DMS53 treated with DMSO at 0.1 percent for 48 hours (cell line): ENCODE measurements at regions not wholly inside any gene's neighbourhood (a gene's known extent, or its start where the extent isn't known, plus 50 kb on each side); places are given as distances from the start of the nearest gene placed in this dataset.

Experiments used
- DNase-seq: peaks from one replicate; lab custom pipeline; 2025; ENCODE audit not compliant: unreplicated experiment; lab: John Stamatoyannopoulos, UW

DNA sequence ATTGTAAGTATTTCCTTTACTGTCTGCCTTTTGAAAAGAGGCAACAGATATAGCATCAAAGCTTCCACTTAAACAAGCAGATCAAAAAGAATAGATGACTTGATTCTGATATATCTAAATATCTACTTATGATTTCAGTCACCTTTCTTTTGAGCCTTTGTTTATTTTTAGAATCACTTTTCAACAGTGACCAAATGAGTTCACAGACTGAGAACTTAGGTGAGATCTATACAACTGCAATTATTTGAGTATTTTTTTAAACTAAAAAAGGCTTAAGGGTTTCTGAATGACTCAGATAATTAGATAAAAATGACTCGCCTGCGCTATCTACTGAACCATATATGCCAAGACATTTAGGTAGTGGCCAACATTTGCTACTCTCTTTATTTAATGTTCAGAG lies 166.7 kb upstream of the KCNIP4 start:
- DNase-seq: no peak

- no peak for DNase-seq
Observed at GRCh38 chr4:22103768-22104167, 155.2 kb upstream of the KCNIP4 start.

DNA sequence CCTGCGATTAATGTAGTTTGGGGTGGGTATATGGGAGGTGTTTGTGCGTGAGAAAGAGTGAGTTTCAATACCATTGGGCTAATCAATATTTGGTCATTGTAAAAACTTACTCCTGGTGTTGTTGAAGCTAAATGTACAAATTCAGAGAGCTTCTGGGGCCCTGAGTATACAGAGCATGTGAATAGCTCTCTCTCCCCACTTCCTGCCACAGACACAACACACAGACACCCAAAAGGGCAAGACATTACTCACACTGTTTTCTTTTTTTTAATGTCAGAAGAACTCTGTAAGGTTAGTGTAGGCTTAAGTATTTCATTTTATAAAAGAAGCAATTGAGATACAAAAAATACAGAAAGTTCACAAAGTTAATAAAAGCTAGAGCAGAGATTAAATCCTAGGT lies 151.3 kb upstream of the KCNIP4 start:
- DNase-seq: no peak

- no peak for DNase-seq
Observed at GRCh38 chr4:22097596-22097995, 149.0 kb upstream of the KCNIP4 start.

GRCh38 chr4:22094217-22094616 lies 145.6 kb upstream of the KCNIP4 start:
- DNase-seq: no peak

- no peak for DNase-seq
Observed at GRCh38 chr4:22093126-22093525, 144.6 kb upstream of the KCNIP4 start.

DNA sequence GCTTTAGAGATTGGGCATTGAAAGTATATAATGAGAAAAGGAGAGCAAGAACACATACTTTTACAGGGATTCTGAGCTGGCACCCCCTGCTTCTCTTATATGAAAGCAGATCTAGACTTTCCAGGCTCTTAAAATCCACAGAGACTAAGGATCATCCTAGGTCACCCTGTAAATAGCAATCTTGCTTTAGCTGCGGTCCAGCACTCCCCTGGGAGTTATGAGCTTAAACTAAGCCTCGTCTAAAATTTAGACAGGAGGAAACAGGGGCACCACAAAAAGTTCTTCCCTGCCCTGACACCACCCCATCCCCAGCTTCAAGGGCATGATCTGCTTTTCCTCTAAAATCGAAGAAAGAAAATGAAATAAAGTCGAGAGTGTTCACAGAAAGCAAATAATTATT lies 143.3 kb upstream of the KCNIP4 start:
- no peak for DNase-seq

DNA sequence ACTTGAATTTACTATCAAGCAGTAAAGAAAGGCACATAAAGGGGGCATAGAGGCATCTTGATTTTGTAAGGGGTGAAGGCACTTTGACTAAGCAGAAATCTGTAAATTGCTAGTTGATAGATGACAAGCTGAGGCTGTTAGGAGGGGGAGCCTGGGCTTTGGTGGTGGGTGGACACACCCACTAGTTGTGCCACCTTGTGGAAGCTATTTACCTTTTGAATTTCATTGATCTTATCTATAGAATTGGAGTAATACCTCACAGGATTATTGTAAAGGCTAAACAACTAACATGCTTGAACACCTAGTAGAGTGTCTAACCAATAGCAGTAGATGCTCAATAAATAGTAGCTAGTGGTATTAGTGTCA lies 142.8 kb upstream of the KCNIP4 start:
- DNase-seq: no peak

- no peak for DNase-seq
Observed at GRCh38 chr4:22090661-22091351, 142.2 kb upstream of the KCNIP4 start.

DNA sequence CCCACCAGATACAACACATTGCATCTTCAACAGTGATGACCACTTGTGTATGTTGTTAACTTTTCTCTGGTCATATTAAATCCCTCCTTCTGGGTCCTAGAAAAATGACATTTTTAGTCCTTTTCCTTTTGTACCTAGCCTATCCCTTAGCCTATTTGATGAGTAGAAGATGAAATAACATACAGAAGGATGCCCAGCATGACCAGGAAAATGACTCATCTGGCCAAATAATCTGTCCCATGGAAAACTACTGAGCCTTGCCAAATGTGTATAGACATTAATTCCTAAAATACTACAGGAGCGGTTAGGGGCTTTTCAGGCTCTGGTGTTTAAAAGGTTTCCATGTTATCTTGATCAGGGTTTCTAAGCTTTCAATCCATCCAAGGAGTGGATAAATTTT lies 129.0 kb upstream of the KCNIP4 start:
- no peak for DNase-seq

DNA sequence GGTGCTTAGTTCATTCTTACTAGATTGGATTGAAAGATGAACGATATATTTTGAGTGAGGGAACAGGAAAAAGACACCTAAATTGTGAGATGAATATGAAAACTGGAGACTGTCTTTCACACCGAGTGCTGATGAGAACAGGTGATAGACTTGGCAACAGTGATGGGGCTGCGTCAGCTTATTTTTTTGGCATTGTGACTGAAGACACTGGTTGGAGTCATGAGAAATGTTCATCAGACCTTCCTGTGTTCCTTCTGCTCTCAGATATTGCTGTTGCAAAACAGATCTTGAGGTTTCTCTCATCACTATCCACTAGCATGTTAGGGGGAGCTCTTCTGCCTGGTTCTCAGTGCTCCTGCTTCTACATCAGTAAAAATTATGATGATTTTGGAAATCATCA lies 124.2 kb upstream of the KCNIP4 start:
- no peak for DNase-seq

DNA sequence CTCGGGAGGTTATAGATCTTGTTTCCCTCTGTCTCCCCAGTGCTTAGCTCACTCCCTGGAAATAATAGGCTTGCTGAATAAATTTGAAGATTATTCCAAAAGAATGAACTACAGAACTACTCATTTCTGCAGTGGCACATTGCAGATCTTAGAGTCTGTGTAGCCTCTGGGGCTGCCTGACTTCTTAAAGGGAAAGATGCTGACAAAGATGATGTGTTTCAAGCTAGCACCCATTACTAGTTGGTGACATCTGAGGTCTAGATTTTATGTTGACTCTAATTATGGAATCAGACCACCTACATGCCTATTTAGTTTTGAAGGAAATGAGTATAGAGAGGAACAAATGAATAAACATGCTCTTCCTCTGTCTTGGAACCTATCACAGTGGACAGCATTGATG lies 123.7 kb upstream of the KCNIP4 start:
- DNase-seq: no peak

- DNase-seq: no peak
Observed at GRCh38 chr4:22071749-22072148, 123.2 kb upstream of the KCNIP4 start.

GRCh38 chr4:22070256-22070655 lies 121.7 kb upstream of the KCNIP4 start:
- no peak for DNase-seq

DNA sequence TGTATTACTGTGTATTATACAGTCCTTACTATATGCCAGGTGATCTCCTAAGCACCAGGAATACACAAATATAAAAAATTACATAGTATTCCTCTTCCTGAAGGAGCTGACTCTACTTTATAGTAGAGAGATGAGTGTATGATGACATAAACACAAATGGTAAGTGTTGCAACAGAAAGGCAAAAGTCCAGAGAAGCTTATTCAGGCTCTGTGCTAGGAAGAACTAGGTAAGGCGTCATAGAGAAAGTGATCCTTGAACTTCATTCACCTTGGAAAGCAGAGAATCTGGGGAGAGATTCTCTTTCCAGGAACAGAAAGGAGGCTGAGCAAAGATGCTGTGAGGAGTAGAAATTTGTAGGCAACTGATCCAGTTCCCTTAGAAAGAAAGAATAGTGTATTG lies 115.0 kb upstream of the KCNIP4 start:
- DNase-seq: peak; percentile 45

- DNase-seq: no peak
Observed at GRCh38 chr4:22062676-22063075, 114.1 kb upstream of the KCNIP4 start.

GRCh38 chr4:22055954-22056353 lies 107.4 kb upstream of the KCNIP4 start:
- DNase-seq: no peak

GRCh38 chr4:22052076-22052475 lies 103.5 kb upstream of the KCNIP4 start:
- no peak for DNase-seq

DNA sequence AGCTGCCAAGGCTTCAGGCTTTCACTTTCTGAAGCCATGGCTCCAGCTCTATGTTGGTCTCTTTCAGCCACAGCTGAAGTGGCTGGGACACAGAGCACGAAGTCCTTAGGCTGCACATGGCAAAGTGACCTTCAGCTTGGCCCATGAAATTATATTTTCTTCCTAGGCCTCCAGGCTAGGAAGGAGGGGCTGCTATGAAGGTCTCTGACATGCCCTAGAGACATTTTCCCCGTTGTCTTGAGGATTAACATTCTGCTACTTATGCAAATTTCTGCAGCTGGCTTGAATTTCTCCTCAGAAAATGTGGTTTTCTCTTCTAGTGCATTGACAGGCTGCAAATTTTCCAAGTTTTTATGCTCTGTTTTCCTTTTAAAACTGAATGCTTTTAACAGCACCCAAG lies 99.8 kb upstream of the KCNIP4 start:
- DNase-seq: no peak

DNA sequence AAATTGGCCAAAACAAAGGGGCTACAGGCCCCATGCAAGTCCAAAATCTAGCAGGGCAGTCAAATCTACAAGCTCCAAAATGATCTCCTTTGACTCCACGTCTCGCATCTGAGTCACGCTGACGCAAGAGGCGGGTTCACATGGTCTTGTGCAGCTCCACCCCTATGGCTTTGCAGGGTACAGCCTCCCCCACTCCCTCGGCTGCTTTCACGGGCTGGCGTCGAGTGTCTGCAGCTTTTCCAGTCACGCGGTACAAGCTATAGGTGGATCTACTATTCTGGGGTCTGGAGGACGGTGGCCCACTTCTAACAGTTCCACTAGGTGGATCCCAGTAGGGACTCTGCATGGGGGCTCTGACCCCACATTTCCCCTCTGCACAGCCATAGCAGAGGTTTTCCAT lies 99.2 kb upstream of the KCNIP4 start:
- DNase-seq: no peak

DNA sequence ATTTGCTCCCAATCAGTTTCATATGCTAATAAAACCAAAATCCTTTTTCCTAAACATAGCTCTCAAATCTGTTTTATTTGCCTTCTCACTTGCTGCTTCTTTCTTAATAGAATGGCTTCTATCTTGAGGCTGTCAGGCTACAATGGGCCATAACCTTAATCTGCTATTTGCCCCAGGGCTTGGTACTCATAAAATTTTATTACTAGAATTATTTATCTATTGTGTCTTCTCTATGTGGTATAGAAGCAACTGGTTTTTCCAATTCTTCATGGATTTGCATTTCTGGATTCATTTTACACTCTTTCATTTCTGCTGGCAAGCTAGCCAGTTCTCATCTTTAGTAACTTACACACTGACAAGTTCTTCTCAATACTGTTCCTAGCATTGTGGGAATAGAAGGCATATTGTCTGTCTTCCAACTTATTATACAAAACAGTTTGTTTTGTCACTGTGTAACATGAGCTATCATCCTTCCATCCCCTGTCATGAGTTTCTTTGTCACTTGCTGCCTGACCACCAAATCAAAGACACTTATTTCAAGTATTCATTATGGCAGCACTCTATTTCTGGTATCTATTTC lies 96.6 kb upstream of the KCNIP4 start:
- no peak for DNase-seq

- no peak for DNase-seq
Observed at GRCh38 chr4:22031423-22031822, 82.9 kb upstream of the KCNIP4 start.

- DNase-seq: no peak
Observed at GRCh38 chr4:22030881-22031280, 82.3 kb upstream of the KCNIP4 start.
